K562 (cell line): ENCODE measurements at regions not wholly inside any gene's neighbourhood (a gene's known extent, or its start where the extent isn't known, plus 50 kb on each side); places are given as distances from the start of the nearest gene placed in this dataset.

ENCODE experiments used
- ATAC-seq: fragments of 200-7000 bp; cut with Tn5 transposase; 3 replicates; pipeline ENCODE4 v1.9.1; 2020; ENCODE audit warnings: moderate library complexity
- BruUV-seq: library from RNA; stranded (reverse); fragments of 400-500 nt; replicated peaks from 2 replicates; lab custom pipeline; 2021; lab: Mats Ljungman, UMichigan
- CTCF ChIA-PET: fragments of 300-600 bp; formaldehyde crosslinking; extraction: SDS; loops from one replicate; lab custom pipeline; 2021; ENCODE audit warnings: low intra/inter-chr PET ratio; lab: Yijun Ruan, JAX
- POLR2A ChIA-PET: fragments of 300-600, 350-650 bp; sonication (Branson Sonifier 250); formaldehyde crosslinking; extraction: SDS; loops from one replicate; lab custom pipeline; 2021; ENCODE audit warnings: antibody characterized with exemption, inconsistent platforms; lab: Yijun Ruan, JAX
- DNase-seq, 4 experiments: peaks; one replicate each; pipeline versions ENCODE4 v3.0.0 to v3.0.0-alpha.2; 2011 to 2018; ENCODE audit warnings: low spot score in 3 of 4, mixed read lengths in 3 of 4; ENCODE audit errors: extremely low read depth in 1 of 4
- FAIRE-seq: peaks from 2 replicates; lab custom pipeline; 2011; peaks lifted over from hg19 to GRCh38; lab: Jason Lieb, UNC
- H2AFZ ChIP-seq: 2 replicates; pipeline ENCODE4 v1.6.0; 2011; ENCODE audit warnings: low read depth, low read length, control low read depth, inconsistent platforms
- H3K27ac ChIP-seq: fragments of 200-600 bp; 3 replicates; pipeline ENCODE4 v1.8.0; 2011; ENCODE audit warnings: low read depth, mild to moderate bottlenecking, control low read depth, inconsistent platforms, low read length, moderate library complexity, mixed read lengths; ENCODE audit errors: extremely low read depth
- H3K27me3 ChIP-seq, 2 experiments: fragments of 300-600 bp in 1 of 2; 2 replicates in 1 of 2; 3 replicates in 1 of 2; pipeline versions ENCODE4 v1.6.0 to v1.8.0; 2011; ENCODE audit warnings: inconsistent platforms in 2 of 2, low read length in 2 of 2, mild to moderate bottlenecking in 1 of 2, mixed read lengths in 1 of 2, moderate library complexity in 1 of 2; ENCODE audit not compliant: control insufficient read depth in 2 of 2, insufficient read depth in 2 of 2
- H3K36me3 ChIP-seq: fragments of 300-600 bp; 3 replicates; pipeline ENCODE4 v1.8.0; 2011; ENCODE audit warnings: mild to moderate bottlenecking, low read length, inconsistent platforms; ENCODE audit not compliant: control insufficient read depth, insufficient read depth
- H3K4me1 ChIP-seq, 2 experiments: fragments of 200-600 bp in 1 of 2; replicated peaks in 1 of 2; 2 replicates in 1 of 2; 3 replicates in 1 of 2; pipeline versions ENCODE4 v1.5.1 to v1.8.0; 2011; ENCODE audit warnings: inconsistent platforms in 2 of 2, low read length in 2 of 2, mild to moderate bottlenecking in 1 of 2, mixed read lengths in 1 of 2, moderate library complexity in 1 of 2; ENCODE audit not compliant: control insufficient read depth in 2 of 2, insufficient read depth in 2 of 2
- H3K4me2 ChIP-seq: 2 replicates; pipeline ENCODE4 v1.6.1; 2011; ENCODE audit warnings: low read length, control low read depth, inconsistent platforms, mixed read lengths; ENCODE audit not compliant: insufficient read depth
- H3K4me3 ChIP-seq: fragments of 200-600 bp; sonication (generic), shearing (Covaris generic); 2 replicates; pipeline ENCODE4 v1.5.1; 2016; ENCODE audit warnings: control low read depth, inconsistent platforms
- H3K79me2 ChIP-seq: fragments of 200-600 bp; 3 replicates; pipeline ENCODE4 v1.8.0; 2011; ENCODE audit warnings: low read length, inconsistent platforms; ENCODE audit not compliant: control insufficient read depth, insufficient read depth
- H3K9ac ChIP-seq, 2 experiments: 2 replicates each; pipeline versions ENCODE4 v1.6.0 to v1.6.1; 2011; ENCODE audit warnings: low read depth in 2 of 2, low read length in 2 of 2, control low read depth in 1 of 2, inconsistent platforms in 1 of 2, mild to moderate bottlenecking in 1 of 2, mixed read lengths in 1 of 2; ENCODE audit not compliant: insufficient read depth in 1 of 2
- H3K9me1 ChIP-seq: one replicate; pipeline ENCODE4 v1.6.0; 2011; ENCODE audit warnings: inconsistent platforms, mild to moderate bottlenecking, low read length, moderate library complexity; ENCODE audit not compliant: control insufficient read depth, insufficient read depth
- H3K9me3 ChIP-seq: replicated peaks from 2 replicates; pipeline ENCODE4 v1.5.1; 2011; ENCODE audit warnings: low read depth, low read length, inconsistent platforms; ENCODE audit not compliant: control insufficient read depth, insufficient read depth
- H4K20me1 ChIP-seq: replicated peaks from 2 replicates; pipeline ENCODE4 v1.6.1; 2011; ENCODE audit warnings: low read length, inconsistent platforms, mixed read lengths; ENCODE audit not compliant: control insufficient read depth, insufficient read depth
- CTBP1 ChIP-seq: fragments of 450-650 bp; IDR thresholded peaks from 2 replicates; pipeline ENCODE4 v1.6.1; 2016; ENCODE audit warnings: borderline replicate concordance
- ILF3 ChIP-seq: fragments of 450-650 bp; IDR thresholded peaks from 2 replicates; pipeline ENCODE4 v1.6.1; 2018; ENCODE audit warnings: antibody characterized with exemption, mild to moderate bottlenecking, moderate library complexity, borderline replicate concordance
- MTA1 ChIP-seq: fragments of 450-650 bp; IDR thresholded peaks from 2 replicates; pipeline ENCODE4 v1.6.1; 2017; ENCODE audit warnings: borderline replicate concordance
- NFXL1 ChIP-seq: fragments of 450-650 bp; formaldehyde crosslinking; IDR thresholded peaks from 2 replicates; pipeline ENCODE4 v1.4.0; 2021; ENCODE audit warnings: mild to moderate bottlenecking
- PYGO2 ChIP-seq: fragments of 450-650 bp; IDR thresholded peaks from 2 replicates; pipeline ENCODE4 v1.6.1; 2016; ENCODE audit warnings: mild to moderate bottlenecking, missing genetic modification characterization, moderate library complexity, missing compliant biosample characterization
- SMARCC2 ChIP-seq: fragments of 450-650 bp; IDR thresholded peaks from 2 replicates; pipeline ENCODE4 v1.6.1; 2017; ENCODE audit warnings: antibody characterized with exemption, moderate library complexity, mild to moderate bottlenecking, low read depth
- TAF9B ChIP-seq: fragments of 450-650 bp; IDR thresholded peaks from 2 replicates; pipeline ENCODE4 v1.6.1; 2018; ENCODE audit warnings: mild to moderate bottlenecking; ENCODE audit not compliant: partially characterized antibody
- TAL1 ChIP-seq: fragments of 450-650 bp; IDR thresholded peaks from 2 replicates; pipeline ENCODE4 v1.6.1; 2016; ENCODE audit warnings: mild to moderate bottlenecking
- ZNF644 ChIP-seq: fragments of 200-800 bp; sonication (Bioruptor generic); IDR thresholded peaks from 2 replicates; pipeline ENCODE4 v1.6.1; 2016; ENCODE audit warnings: low read depth, missing genetic modification characterization, missing compliant biosample characterization
- ZNF717 ChIP-seq: fragments of 250-450 bp; sonication (Bioruptor Pico); IDR thresholded peaks from 2 replicates; pipeline ENCODE4 v1.5.0; 2021
- ZNF830 ChIP-seq: fragments of 250-450 bp; sonication (Bioruptor Pico); IDR thresholded peaks from 2 replicates; pipeline ENCODE4 v1.5.0; 2021; ENCODE audit warnings: mild to moderate bottlenecking
- WGBS: fragments of 100-300 bp; shearing (Covaris generic); methylation state at CpG from one replicate; pipeline ENCODE4 v1.1.6; 2016; ENCODE audit warnings: low coverage, mixed read lengths; ENCODE audit not compliant: insufficient coverage; ENCODE audit errors: missing lambda C conversion rate; 5-methylcytosine and 5-hydroxymethylcytosine counted together
- in situ Hi-C: fragments of 300-500 bp; cut with MboI; formaldehyde crosslinking; loops from 4 replicates; pipeline ENCODE4 v1.15.0; 2018; ENCODE audit warnings: inconsistent platforms, mixed read lengths
- intact Hi-C: fragments of 100-400 bp; cut with micrococcal nuclease; formaldehyde crosslinking; loops from 2 replicates; pipeline ENCODE4 v1.14.2; 2022
- TF ChIP-seq, protein P1 (sequence below), 2 experiments: IDR thresholded peaks; 2 replicates each; pipeline ENCODE4 v1.6.1; 2011; ENCODE audit warnings: borderline replicate concordance in 1 of 2, control low read depth in 1 of 2, low read depth in 1 of 2, low read length in 1 of 2, mild to moderate bottlenecking in 1 of 2, mixed read lengths in 1 of 2, moderate library complexity in 1 of 2; ENCODE audit not compliant: insufficient read depth in 1 of 2, insufficient read length in 1 of 2, poor library complexity in 1 of 2, severe bottlenecking in 1 of 2; ENCODE audit errors: extremely low read depth in 1 of 2
- TF ChIP-seq, protein P2 (sequence below): fragments of 450-650 bp; IDR thresholded peaks from 2 replicates; pipeline ENCODE4 v1.6.1; 2016; ENCODE audit warnings: mild to moderate bottlenecking
- TF ChIP-seq, protein P3 (sequence below): IDR thresholded peaks from 3 replicates; pipeline ENCODE4 v1.6.1; 2011; ENCODE audit warnings: borderline replicate concordance, mild to moderate bottlenecking; ENCODE audit not compliant: insufficient read length, insufficient read depth
- TF ChIP-seq, protein P4 (sequence below), 3 experiments: fragments of 200-800 bp in 1 of 3; fragments of 250-450 bp in 1 of 3; fragments of 450-650 bp in 1 of 3; sonication (Bioruptor Pico) in 1 of 3; sonication (Bioruptor generic) in 1 of 3; formaldehyde crosslinking in 1 of 3; IDR thresholded peaks; 2 replicates each; pipeline versions ENCODE4 v1.6.1 to v1.8.0; 2016 to 2022; ENCODE audit warnings: mild to moderate bottlenecking in 2 of 3, missing genetic modification characterization in 2 of 3, missing compliant biosample characterization in 1 of 3, moderate library complexity in 1 of 3

DNA sequence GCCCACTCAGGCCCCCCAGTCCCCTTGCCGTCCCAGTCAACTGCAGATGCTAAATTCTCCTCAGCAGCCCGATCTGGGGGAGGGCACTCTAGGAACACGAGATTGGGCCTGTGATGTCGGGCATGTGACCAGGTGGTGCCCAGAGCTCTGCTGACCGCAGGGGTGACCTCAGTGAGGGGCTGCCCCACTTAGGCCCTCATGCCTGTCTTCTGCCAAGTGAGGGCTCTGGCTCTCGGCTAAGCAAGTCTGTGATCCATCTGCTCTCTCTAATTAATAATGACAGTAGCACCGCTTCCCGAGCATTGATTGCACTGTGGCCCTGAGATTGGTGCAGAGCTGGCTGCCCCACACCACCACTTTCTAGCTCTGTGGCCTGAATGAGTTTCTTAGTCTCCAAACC lies 138.8 kb downstream of the MRM1 start:
- intact Hi-C loops = no loop called here
- 20% methylated on average over 8 of the region's 8 CpGs for WGBS
- CTCF ChIA-PET = no interaction called here
- Histone ChIP-seq H3K4me1 (peaks cover 0 to 11% of the 10 kb centered on the region in 2 experiments; a peak in 2 of 5 replicates), H3K4me3 (no peak overlapping the region), H3K4me2 (no peak overlapping the region), H3K9me1 (no peaks in the 10 kb centered on the region), H2AFZ (no peak overlapping the region), H3K79me2 (no peaks in the 10 kb centered on the region), H3K36me3 (no peaks in the 10 kb centered on the region), H3K9me3 (no peaks in the 10 kb centered on the region; the same call in 1 of the 2 replicates), H4K20me1 (no peaks in the 10 kb centered on the region), H3K27me3 (peaks cover 0 to 47% of the 10 kb centered on the region in 2 experiments; a peak in 4 of 5 replicates), H3K27ac (no peak overlapping the region), H3K9ac (no peak overlapping the region)
- in situ Hi-C loops = no loop called here
- FAIRE-seq (no peak), DNase-seq (no peak), ATAC-seq (no peak)
- POLR2A ChIA-PET = interaction anchor here (1.3 kb wide), 1 partner anchor 21 kb away, joined by 3 read pairs; no protein-coding TSS in a partner anchor
- no TSS peak for BruUV-seq
- TF ChIP-seq, protein P1, sequence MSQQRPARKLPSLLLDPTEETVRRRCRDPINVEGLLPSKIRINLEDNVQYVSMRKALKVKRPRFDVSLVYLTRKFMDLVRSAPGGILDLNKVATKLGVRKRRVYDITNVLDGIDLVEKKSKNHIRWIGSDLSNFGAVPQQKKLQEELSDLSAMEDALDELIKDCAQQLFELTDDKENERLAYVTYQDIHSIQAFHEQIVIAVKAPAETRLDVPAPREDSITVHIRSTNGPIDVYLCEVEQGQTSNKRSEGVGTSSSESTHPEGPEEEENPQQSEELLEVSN (IDR thresholded peaks at IDR 0.05; ENCODE audit: borderline replicate concordance in 1 of 2, extremely low read depth in 1 of 2, insufficient read depth in 1 of 2, insufficient read length in 1 of 2, low read depth in 1 of 2, low read length in 1 of 2, poor library complexity in 1 of 2, severe bottlenecking in 1 of 2) = no peak
- TF ChIP-seq ZNF717 (no peak), ZNF830 (CRISPR knock-in tag) (no peak), PYGO2 (tag) (no peak), NFXL1 (CRISPR knock-in tag) (no peak), CTBP1 (no peak), TAL1 (no peak), TAF9B (no peak), SMARCC2 (no peak), ILF3 (no peak), ZNF644 (tag) (no peak), MTA1 (no peak)
- TF ChIP-seq, protein P2, sequence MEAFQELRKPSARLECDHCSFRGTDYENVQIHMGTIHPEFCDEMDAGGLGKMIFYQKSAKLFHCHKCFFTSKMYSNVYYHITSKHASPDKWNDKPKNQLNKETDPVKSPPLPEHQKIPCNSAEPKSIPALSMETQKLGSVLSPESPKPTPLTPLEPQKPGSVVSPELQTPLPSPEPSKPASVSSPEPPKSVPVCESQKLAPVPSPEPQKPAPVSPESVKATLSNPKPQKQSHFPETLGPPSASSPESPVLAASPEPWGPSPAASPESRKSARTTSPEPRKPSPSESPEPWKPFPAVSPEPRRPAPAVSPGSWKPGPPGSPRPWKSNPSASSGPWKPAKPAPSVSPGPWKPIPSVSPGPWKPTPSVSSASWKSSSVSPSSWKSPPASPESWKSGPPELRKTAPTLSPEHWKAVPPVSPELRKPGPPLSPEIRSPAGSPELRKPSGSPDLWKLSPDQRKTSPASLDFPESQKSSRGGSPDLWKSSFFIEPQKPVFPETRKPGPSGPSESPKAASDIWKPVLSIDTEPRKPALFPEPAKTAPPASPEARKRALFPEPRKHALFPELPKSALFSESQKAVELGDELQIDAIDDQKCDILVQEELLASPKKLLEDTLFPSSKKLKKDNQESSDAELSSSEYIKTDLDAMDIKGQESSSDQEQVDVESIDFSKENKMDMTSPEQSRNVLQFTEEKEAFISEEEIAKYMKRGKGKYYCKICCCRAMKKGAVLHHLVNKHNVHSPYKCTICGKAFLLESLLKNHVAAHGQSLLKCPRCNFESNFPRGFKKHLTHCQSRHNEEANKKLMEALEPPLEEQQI = no peak
- TF ChIP-seq, protein P3, sequence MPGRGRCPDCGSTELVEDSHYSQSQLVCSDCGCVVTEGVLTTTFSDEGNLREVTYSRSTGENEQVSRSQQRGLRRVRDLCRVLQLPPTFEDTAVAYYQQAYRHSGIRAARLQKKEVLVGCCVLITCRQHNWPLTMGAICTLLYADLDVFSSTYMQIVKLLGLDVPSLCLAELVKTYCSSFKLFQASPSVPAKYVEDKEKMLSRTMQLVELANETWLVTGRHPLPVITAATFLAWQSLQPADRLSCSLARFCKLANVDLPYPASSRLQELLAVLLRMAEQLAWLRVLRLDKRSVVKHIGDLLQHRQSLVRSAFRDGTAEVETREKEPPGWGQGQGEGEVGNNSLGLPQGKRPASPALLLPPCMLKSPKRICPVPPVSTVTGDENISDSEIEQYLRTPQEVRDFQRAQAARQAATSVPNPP = no peak
- TF ChIP-seq, protein P4, sequence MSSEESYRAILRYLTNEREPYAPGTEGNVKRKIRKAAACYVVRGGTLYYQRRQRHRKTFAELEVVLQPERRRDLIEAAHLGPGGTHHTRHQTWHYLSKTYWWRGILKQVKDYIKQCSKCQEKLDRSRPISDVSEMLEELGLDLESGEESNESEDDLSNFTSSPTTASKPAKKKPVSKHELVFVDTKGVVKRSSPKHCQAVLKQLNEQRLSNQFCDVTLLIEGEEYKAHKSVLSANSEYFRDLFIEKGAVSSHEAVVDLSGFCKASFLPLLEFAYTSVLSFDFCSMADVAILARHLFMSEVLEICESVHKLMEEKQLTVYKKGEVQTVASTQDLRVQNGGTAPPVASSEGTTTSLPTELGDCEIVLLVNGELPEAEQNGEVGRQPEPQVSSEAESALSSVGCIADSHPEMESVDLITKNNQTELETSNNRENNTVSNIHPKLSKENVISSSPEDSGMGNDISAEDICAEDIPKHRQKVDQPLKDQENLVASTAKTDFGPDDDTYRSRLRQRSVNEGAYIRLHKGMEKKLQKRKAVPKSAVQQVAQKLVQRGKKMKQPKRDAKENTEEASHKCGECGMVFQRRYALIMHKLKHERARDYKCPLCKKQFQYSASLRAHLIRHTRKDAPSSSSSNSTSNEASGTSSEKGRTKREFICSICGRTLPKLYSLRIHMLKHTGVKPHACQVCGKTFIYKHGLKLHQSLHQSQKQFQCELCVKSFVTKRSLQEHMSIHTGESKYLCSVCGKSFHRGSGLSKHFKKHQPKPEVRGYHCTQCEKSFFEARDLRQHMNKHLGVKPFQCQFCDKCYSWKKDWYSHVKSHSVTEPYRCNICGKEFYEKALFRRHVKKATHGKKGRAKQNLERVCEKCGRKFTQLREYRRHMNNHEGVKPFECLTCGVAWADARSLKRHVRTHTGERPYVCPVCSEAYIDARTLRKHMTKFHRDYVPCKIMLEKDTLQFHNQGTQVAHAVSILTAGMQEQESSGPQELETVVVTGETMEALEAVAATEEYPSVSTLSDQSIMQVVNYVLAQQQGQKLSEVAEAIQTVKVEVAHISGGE (CRISPR knock-in tag; IDR thresholded peaks at IDR 0.05) = no peak
